Right lobe of liver (tissue), 4 donors: ENCODE measurements at regions not wholly inside any gene's neighbourhood (a gene's known extent, or its start where the extent isn't known, plus 50 kb on each side); places are given as distances from the start of the nearest gene placed in this dataset.

Experiments used
- CTCF ChIP-seq, 4 donors: fragments of 200-600 bp in 3 of 4; fragments of 450-650 bp in 1 of 4; IDR thresholded peaks; one replicate each; pipeline versions ENCODE4 v1.5.1 to v1.8.0; 2016 to 2022; ENCODE audit warnings: antibody characterized with exemption in 4 of 4, mild to moderate bottlenecking in 2 of 4
- POLR2A ChIP-seq: fragments of 450-650 bp; IDR thresholded peaks from one replicate; pipeline ENCODE4 v1.6.1; 2017; ENCODE audit warnings: antibody characterized with exemption, mild to moderate bottlenecking
- donor health status: DM: no; HTN: no; CAD: no.
- donor health status: DM: no; HTN: no; CAD: no.
- donor health status: DM: no; HTN: yes; CAD: no.

DNA sequence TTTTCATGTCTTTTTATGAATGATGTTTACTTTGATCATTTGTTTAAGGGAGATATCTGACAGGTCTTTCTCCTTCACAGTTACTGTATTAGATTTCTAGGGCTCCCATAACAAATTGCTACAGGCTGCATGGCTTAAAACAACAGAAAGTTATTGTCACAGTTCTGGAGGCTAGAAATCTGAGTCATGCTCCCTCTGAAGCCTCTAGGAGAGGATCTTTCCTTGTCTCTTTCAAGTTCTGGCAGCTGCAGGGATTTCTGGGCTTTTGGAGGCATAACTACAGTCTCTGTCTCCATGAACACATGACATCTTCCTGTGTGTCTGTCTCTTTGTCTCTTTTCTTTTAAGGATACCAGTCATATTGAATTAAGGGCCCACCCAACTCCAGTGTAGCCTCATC, 557.3 kb upstream of the SEMA6A start:
- TF ChIP-seq CTCF (IDR thresholded peaks at IDR 0.05) (no peak), POLR2A (no peak)
